ENCODE measurements at regions not wholly inside any gene's neighbourhood (a gene's known extent, or its start where the extent isn't known, plus 50 kb on each side); places are given as distances from the start of the nearest gene placed in this dataset.

GRCh38 chrX:127128282-127128681 lies 308.8 kb downstream of the PRR32 start:
- TF ChIP-seq CTCF (IDR thresholded peaks at IDR 0.05) = no peak
- no peak for TF ChIP-seq EP300 (IDR thresholded peaks at IDR 0.05)
